ENCODE measurements at regions not wholly inside any gene's neighbourhood (a gene's known extent, or its start where the extent isn't known, plus 50 kb on each side); places are given as distances from the start of the nearest gene placed in this dataset.

DNA sequence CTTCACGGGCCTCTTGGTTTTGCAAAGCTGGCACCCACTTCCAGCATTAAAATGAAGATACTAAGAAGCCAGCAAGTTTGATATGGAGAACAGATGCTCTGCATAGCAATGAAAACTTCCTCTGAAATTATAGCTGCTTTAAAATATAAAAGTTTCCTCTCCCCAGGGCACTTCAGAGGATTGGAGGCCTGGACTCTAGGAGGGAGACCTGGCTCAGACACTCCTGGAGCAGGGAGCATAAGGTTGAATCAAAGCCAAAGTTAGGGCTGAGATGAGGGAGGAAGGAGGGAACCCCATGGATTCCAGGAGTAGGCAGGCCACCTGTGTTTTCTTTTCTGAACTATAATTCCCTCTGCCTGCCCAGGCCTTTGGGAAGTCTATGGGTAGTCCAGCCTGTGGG lies 176.0 kb upstream of the RPL38 start:
- no peak overlapping the region for H3K4me3 ChIP-seq
- peak overlapping the region; percentile 72 for H3K27ac Mint-ChIP-seq
- DNase-seq (ENCODE audit: low spot score): no peak
- no peak for TF ChIP-seq EZH2phosphoT487 (IDR thresholded peaks at IDR 0.05)
- TF ChIP-seq EZH2 (IDR thresholded peaks at IDR 0.05): no peak
- TF ChIP-seq, protein P1, sequence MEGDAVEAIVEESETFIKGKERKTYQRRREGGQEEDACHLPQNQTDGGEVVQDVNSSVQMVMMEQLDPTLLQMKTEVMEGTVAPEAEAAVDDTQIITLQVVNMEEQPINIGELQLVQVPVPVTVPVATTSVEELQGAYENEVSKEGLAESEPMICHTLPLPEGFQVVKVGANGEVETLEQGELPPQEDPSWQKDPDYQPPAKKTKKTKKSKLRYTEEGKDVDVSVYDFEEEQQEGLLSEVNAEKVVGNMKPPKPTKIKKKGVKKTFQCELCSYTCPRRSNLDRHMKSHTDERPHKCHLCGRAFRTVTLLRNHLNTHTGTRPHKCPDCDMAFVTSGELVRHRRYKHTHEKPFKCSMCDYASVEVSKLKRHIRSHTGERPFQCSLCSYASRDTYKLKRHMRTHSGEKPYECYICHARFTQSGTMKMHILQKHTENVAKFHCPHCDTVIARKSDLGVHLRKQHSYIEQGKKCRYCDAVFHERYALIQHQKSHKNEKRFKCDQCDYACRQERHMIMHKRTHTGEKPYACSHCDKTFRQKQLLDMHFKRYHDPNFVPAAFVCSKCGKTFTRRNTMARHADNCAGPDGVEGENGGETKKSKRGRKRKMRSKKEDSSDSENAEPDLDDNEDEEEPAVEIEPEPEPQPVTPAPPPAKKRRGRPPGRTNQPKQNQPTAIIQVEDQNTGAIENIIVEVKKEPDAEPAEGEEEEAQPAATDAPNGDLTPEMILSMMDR (IDR thresholded peaks at IDR 0.05): no peak
- peaks cover 11% of the 10 kb centered on the region for H3F3A ChIP-seq (ENCODE audit: low read depth)
- H3K27ac ChIP-seq: no peak overlapping the region
- H2AFZ ChIP-seq (replicated peaks): no peak overlapping the region
- H3K9me3 Mint-ChIP-seq: peaks cover 6% of the 10 kb centered on the region
- no peaks in the 10 kb centered on the region for H3K27me3 ChIP-seq
- peaks cover 14% of the 10 kb centered on the region for H3K27me3 Mint-ChIP-seq (ENCODE audit: insufficient read depth, low read depth)
- H3K4me3 Mint-ChIP-seq: no peak overlapping the region
- H3K4me1 Mint-ChIP-seq: peaks cover 53% of the 10 kb centered on the region
- no peaks in the 10 kb centered on the region for H3K36me3 ChIP-seq
- no peak overlapping the region for H3K4me2 ChIP-seq
- H3K79me2 ChIP-seq (ENCODE audit: low read depth): no peaks in the 10 kb centered on the region
- no peaks in the 10 kb centered on the region for H4K20me1 ChIP-seq (ENCODE audit: low read depth)
- H3K9me3 ChIP-seq (ENCODE audit: low read depth): no peaks in the 10 kb centered on the region
- no peaks in the 10 kb centered on the region for H3K36me3 Mint-ChIP-seq
- H3K4me1 ChIP-seq: peaks cover 32% of the 10 kb centered on the region
- H3K9ac ChIP-seq: no peak overlapping the region

DNA sequence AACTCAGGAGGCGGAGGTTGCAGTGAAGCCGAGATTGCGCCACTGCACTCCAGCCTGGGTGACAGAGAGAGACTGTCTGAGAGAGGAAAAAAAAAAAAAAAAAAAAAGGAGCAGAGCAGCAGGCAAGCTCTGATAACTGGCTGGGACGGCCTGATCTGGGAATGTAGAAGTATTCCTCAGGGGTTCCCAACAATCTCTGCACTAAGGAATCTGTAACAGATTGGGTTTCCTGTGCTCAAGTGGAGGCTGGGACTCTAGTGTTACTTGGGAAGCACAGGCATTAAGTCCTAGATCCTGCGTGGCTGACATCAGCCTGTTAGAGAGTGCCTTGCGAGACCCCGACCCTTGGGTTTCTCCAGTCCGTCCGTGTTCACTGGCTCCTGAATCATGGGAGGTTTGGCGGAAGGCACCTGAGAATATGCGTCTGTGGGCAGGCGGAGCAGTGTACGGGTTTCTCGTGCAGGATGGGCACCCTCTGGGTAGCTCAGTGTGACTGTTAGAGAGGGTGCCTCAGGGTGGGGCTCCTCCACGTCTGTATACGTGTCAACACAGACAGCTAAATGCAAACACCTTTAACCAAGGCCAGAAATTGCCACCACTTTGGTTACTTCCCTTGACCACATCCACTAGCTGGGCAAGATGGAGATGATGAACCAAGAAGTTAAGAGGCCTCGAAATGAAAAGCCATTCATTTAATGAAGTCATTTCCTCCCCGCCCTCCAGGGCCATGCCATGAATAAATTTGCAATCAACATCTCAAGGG lies 174.9 kb upstream of the RPL38 start:
- Histone ChIP-seq H3K27me3 (no peaks in the 10 kb centered on the region), H3K79me2 (ENCODE audit: low read depth) (no peaks in the 10 kb centered on the region), H3K9ac (no peak overlapping the region), H3K27ac (no peak overlapping the region), H4K20me1 (ENCODE audit: low read depth) (no peaks in the 10 kb centered on the region), H3F3A (ENCODE audit: low read depth) (peaks cover 11% of the 10 kb centered on the region), H3K4me2 (no peak overlapping the region), H3K36me3 (no peaks in the 10 kb centered on the region), H3K4me3 (no peak overlapping the region), H3K4me1 (peaks cover 37% of the 10 kb centered on the region), H2AFZ (replicated peaks) (no peak overlapping the region), H3K9me3 (ENCODE audit: low read depth) (no peaks in the 10 kb centered on the region)
- peaks cover 59% of the 10 kb centered on the region for H3K4me1 Mint-ChIP-seq
- peaks cover 6% of the 10 kb centered on the region for H3K9me3 Mint-ChIP-seq
- TF ChIP-seq, protein P1 (IDR thresholded peaks at IDR 0.05): no peak
- TF ChIP-seq EZH2 (IDR thresholded peaks at IDR 0.05) (no peak), EZH2phosphoT487 (IDR thresholded peaks at IDR 0.05) (no peak)
- H3K4me3 Mint-ChIP-seq: no peak overlapping the region
- H3K36me3 Mint-ChIP-seq: no peaks in the 10 kb centered on the region
- peaks cover 14% of the 10 kb centered on the region for H3K27me3 Mint-ChIP-seq (ENCODE audit: insufficient read depth, low read depth)
- no peak for DNase-seq (ENCODE audit: low spot score)
- H3K27ac Mint-ChIP-seq: no peak overlapping the region

DNA sequence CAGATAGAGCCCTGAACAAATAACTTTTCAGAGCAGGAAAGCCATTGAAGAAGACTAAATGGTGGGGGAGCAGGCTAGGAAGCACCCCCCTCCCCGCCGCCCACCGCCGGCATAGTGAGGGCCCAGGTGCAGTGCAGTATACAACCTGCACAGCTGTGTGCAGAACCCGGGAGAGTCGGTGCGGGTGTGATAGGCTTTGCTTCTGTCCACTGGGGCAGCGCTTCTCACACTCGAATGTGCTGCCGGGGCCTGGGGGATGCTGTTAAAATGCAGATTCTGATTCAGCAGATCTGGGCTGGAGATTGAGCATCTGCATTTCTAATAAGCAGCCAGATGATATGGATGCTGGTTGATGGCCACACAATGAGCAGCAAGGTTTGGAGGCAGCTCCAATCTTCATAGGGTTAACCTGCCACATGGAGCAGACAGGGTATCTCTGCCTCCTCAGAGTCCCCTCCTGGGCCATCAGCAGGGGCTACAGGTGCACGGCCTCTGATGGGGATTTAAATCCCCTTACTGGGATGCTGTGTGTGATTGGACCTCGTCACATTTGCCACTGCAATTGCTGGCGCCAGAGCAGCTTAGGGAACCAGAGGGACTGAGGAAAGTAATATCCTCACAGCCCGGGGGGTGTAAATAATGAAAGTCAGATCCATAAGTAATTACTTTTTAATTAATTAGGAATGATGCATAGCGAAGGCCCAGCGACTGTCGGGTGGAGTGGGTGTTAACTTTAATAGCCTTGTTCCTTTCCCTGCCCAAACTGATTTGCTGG lies 172.0 kb upstream of the RPL38 start:
- Mint-ChIP-seq H3K4me1 (peaks cover 47% of the 10 kb centered on the region), H3K27me3 (ENCODE audit: insufficient read depth, low read depth) (peaks cover 20% of the 10 kb centered on the region), H3K36me3 (no peaks in the 10 kb centered on the region), H3K27ac (peak overlapping the region; percentile 32), H3K9me3 (no peaks in the 10 kb centered on the region), H3K4me3 (no peak overlapping the region)
- H3K4me1 ChIP-seq: peaks cover 28% of the 10 kb centered on the region
- H3K79me2 ChIP-seq (ENCODE audit: low read depth): no peaks in the 10 kb centered on the region
- DNase-seq (ENCODE audit: low spot score): no peak
- no peak overlapping the region for H3K4me3 ChIP-seq
- H3K9ac ChIP-seq: no peak overlapping the region
- H3K9me3 ChIP-seq (ENCODE audit: low read depth): no peaks in the 10 kb centered on the region
- H3K27me3 ChIP-seq: no peaks in the 10 kb centered on the region
- H3K36me3 ChIP-seq: no peaks in the 10 kb centered on the region
- H2AFZ ChIP-seq (replicated peaks): no peak overlapping the region
- H4K20me1 ChIP-seq (ENCODE audit: low read depth): no peaks in the 10 kb centered on the region
- H3F3A ChIP-seq (ENCODE audit: low read depth): no peaks in the 10 kb centered on the region
- H3K27ac ChIP-seq: no peak overlapping the region
- peak overlapping the region; percentile 11 for H3K4me2 ChIP-seq
- TF ChIP-seq, protein P1 (IDR thresholded peaks at IDR 0.05): no peak
- TF ChIP-seq EZH2phosphoT487 (IDR thresholded peaks at IDR 0.05) (no peak), EZH2 (IDR thresholded peaks at IDR 0.05) (no peak)

All from neural progenitor cell (in vitro differentiated cells).